ENCODE measurements at regions not wholly inside any gene's neighbourhood (a gene's known extent, or its start where the extent isn't known, plus 50 kb on each side); places are given as distances from the start of the nearest gene placed in this dataset.

- TF ChIP-seq, protein P1, sequence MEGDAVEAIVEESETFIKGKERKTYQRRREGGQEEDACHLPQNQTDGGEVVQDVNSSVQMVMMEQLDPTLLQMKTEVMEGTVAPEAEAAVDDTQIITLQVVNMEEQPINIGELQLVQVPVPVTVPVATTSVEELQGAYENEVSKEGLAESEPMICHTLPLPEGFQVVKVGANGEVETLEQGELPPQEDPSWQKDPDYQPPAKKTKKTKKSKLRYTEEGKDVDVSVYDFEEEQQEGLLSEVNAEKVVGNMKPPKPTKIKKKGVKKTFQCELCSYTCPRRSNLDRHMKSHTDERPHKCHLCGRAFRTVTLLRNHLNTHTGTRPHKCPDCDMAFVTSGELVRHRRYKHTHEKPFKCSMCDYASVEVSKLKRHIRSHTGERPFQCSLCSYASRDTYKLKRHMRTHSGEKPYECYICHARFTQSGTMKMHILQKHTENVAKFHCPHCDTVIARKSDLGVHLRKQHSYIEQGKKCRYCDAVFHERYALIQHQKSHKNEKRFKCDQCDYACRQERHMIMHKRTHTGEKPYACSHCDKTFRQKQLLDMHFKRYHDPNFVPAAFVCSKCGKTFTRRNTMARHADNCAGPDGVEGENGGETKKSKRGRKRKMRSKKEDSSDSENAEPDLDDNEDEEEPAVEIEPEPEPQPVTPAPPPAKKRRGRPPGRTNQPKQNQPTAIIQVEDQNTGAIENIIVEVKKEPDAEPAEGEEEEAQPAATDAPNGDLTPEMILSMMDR (IDR thresholded peaks at IDR 0.05), result no peak
- TF ChIP-seq EP300 (IDR thresholded peaks at IDR 0.05) (no peak), POLR2A (IDR thresholded peaks at IDR 0.05) (no peak)
These were observed 1183.0 kb upstream of the CDH18 start for GRCh38 chr5:21171038-21171437.

Measured in stomach (tissue), 4 donors.